ENCODE measurements at regions not wholly inside any gene's neighbourhood (a gene's known extent, or its start where the extent isn't known, plus 50 kb on each side); places are given as distances from the start of the nearest gene placed in this dataset.
A peak's percentile ranks its signal among the peaks of the same experiment; 100 is the strongest.
"Not testable (repeated sequence)": the region's sequence is repeated elsewhere in the genome, so short reads cannot be mapped to it uniquely, and the experiment has no call there.

- no peak for DNase-seq
These were observed 1355.2 kb downstream of the XPNPEP1 start for GRCh38 chr10:108567899-108568752.

DNA sequence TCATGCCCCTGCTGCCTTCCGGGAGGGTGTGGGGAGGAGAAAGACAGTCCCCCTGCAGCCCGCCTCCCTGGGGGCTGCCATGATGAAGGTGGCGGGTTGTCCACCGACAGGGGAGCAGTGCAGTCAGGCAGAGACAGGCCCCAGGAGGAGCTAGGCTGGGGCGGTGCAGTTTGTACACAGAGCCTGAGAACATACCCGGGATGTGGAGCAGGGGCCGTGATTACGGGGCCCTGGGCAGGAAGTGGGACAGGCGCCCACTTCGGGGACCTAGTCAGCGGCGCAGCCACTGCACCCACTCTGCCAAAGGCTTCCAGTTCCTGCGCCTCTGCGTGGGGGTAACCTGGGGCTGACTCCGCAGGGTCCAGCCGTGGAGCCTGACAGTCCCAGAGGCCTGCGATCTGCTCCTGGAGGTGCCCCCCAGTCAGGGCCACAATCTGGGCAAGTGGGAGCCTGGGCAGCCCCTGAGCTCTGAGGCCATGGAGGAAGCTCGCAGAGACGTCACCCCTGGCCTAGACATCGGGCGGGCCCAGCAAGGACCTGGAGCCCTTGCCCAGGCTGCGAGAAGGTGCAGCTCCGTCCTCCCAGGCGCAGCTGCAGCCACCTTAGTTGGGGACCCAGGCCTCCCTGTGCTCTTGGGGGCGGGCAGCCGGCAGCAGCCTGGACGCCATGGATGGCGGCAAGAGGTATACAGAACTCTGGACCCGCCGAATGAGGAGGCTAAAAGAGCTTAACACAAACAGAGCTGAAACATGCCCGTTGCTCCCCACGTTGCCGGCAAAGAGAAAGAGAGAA, 1356.8 kb downstream of the XPNPEP1 start:
- DNase-seq: no peak

DNA sequence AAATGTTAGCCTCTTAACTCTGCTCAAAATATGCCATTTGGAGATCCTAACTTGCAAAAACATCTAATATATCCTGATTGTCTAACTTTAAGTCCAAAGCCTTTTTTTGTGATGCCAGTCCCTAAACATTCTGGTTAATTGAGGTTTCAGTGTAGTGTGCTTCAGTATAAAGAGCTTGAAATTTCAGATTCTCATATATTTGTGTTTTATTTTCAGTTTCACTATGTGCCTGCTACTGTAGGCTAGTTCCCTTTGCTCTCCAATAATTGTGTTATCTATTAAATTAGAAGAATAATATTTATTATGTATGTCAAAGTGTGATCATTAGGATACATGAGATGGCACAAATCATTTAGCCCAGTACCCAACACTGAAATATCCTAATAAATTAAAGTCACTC, 1361.2 kb downstream of the XPNPEP1 start:
- no peak for DNase-seq

DNA sequence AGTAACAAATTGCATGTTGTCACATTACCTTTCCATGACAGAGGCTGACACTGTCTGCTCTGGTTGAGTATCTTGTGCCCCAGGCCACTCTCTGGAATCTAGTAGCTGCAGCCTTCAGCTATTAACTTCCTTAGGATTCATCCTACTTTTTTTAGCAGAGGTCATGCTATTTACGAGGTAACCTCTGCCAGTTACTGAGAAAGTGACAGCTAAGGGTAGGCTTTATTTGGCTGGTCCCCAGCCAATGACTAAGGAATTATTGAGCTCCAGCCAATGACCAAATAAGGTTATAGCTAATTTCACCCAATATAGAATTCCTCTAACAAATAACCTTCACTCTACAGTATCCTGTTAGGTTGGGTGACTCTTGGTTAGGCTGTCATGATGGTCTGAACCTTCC, 1361.7 kb downstream of the XPNPEP1 start:
- DNase-seq: no peak

GRCh38 chr10:108560488-108560887, 1362.8 kb downstream of the XPNPEP1 start:
- DNase-seq: no peak

DNA sequence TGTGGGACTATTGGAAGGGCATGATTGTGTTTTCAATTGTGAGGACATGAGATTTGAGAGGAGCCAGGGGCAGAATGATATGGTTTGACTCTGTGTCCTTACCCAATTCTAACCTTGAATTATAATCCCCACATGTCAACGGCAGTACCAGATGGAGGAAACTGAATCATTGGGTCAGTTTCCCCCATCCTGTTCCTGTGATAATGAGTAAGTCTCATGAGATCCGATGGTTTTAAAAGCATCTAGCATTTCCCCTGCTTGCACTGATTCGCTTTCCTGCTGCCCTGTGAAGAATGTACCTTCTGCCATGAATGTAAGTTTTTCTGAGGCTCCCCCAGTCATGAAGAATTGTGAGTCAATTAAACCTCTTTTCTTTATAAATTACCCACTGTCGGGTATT, 1367.1 kb downstream of the XPNPEP1 start:
- DNase-seq: no peak

GRCh38 chr10:108545921-108546320, 1377.4 kb downstream of the XPNPEP1 start:
- DNase-seq: no peak

GRCh38 chr10:108544500-108545120, 1378.7 kb downstream of the XPNPEP1 start:
- DNase-seq: peak; percentile 27

GRCh38 chr10:108533551-108533950, 1369.0 kb upstream of the SORCS1 start:
- DNase-seq: not testable (repeated sequence)

GRCh38 chr10:108523016-108523800, 1358.7 kb upstream of the SORCS1 start:
- DNase-seq: no peak

- no peak for DNase-seq
These were observed 1357.5 kb upstream of the SORCS1 start for GRCh38 chr10:108521827-108522492.

DNA sequence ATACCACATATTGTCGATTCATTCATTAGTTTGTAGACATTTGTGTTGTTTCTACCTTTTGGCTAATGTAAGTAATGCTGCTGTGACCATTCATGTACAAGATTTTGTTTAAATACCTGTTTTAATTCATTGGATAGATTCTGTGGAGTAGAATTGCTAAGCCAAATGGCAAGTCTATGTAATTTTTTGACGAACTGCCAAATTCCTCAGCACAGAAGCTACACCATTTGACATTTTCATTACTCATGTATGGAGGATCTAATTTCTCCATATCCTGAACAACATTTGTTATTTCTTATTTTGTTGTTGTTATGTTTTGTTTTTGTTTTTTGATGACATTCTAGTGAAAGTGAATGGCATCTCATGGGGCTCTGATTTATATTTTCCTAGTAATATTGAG, 1351.3 kb upstream of the SORCS1 start:
- DNase-seq: no peak

- DNase-seq: no peak
These were observed 1335.9 kb upstream of the SORCS1 start for GRCh38 chr10:108500396-108500795.

DNA sequence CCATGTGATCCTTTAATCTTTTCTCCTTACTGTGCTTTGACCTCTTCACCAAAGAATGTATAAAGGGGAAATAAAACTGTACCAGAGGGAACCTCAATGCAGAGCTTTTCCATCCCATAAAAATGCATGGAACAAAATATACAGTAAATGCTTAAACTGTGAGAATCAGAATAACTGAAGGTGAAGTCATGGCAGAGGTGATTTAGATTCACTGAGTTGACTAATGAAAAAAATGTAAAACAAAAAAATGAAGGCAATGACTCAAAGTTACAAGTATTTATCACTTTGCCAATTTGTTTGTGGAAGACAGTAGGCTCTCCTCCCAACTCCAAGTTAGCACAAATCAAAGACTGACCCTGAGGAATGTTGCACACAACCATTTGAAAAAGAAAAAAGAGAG, 1331.6 kb upstream of the SORCS1 start:
- DNase-seq: no peak

DNA sequence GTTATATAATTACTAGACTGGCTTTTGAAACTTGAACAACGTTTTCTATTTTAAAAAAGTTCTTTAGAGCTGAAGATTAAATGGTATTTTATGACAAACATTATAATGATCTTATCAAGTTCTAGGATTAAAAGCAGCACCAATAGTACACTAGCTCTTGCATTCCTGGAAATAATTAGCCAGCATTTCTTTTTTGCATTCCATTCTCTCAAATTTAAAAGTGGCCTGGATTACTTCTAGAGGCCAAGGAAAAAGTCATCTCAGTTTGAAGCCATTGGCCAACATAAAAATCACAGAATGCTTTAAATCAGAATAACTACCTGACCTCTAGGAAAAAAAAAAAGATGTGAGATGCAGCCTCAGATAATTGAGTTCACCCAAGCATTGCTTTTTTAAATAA, 1326.4 kb upstream of the SORCS1 start:
- DNase-seq: no peak

DNA sequence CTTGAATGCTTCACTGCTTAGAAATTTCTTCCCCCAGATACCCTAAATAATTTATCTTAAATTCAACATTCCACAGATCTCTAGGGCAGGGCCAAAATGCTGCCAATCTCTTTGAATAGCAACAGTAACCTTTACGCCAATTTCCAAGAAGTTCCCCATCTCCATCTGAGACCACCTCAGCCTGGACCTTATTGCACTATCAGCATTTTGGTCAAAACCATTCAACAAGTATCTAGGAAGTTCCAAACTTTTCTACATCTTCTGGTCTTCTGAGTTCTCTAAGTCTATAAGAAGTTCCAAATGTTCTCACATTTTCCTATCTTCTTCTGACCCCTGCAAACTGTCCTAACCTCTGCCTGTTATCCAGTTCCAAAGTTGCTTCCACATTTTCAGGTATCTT, 1306.9 kb upstream of the SORCS1 start:
- no peak for DNase-seq

- no peak for DNase-seq
These were observed 1305.4 kb upstream of the SORCS1 start for GRCh38 chr10:108469940-108470339.

GRCh38 chr10:108465871-108466641, 1301.5 kb upstream of the SORCS1 start:
- DNase-seq: peak; percentile 61

GRCh38 chr10:108462005-108462404, 1297.5 kb upstream of the SORCS1 start:
- no peak for DNase-seq

- peak; percentile 40 for DNase-seq
These were observed 1290.3 kb upstream of the SORCS1 start for GRCh38 chr10:108454793-108455192.

DNA sequence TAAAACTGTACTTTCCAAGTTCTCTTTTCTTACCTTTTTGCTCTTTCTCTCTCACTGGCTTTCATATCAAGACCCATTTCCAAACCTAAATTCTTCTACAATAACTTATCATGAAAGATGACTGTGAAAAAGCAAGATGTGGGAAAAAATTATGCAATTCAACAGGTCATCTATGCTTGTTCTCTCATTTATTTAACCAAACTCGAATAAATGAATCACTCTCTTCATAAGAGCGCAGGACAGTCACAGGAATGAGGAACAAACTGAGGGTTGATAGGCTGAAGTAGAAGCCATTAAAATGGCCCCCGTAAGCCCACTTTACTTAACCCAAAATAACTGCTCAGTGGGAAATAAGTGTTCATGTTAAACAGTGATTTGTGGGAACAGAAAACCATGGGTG, 1289.7 kb upstream of the SORCS1 start:
- DNase-seq: no peak

Measured in right hindlimb (tissue), 1 donor.